Esophagus (tissue), 2 donors: ENCODE measurements at regions not wholly inside any gene's neighbourhood (a gene's known extent, or its start where the extent isn't known, plus 50 kb on each side); places are given as distances from the start of the nearest gene placed in this dataset.

ENCODE experiments used
- H3K27ac ChIP-seq, 2 donors: one replicate each; pipeline ENCODE4 v1.5.1; 2013; ENCODE audit warnings: low read depth in 2 of 2, mild to moderate bottlenecking in 2 of 2, inconsistent platforms in 1 of 2, low read length in 1 of 2, moderate library complexity in 1 of 2
- H3K27me3 ChIP-seq, 2 donors: one replicate each; pipeline ENCODE4 v1.6.1; 2013; ENCODE audit warnings: low read length in 2 of 2, control low read depth in 1 of 2, mild to moderate bottlenecking in 1 of 2; ENCODE audit not compliant: insufficient read depth in 2 of 2, control insufficient read depth in 1 of 2
- H3K36me3 ChIP-seq, 2 donors: one replicate each; pipeline ENCODE4 v1.6.1; 2013; ENCODE audit warnings: low read length in 1 of 2; ENCODE audit not compliant: control insufficient read depth in 2 of 2, insufficient read depth in 2 of 2
- H3K4me1 ChIP-seq, 2 donors: one replicate each; pipeline ENCODE4 v1.6.1; 2013; ENCODE audit warnings: low read length in 1 of 2; ENCODE audit not compliant: control insufficient read depth in 2 of 2, insufficient read depth in 2 of 2
- H3K4me3 ChIP-seq, 2 donors: one replicate each; pipeline ENCODE4 v1.5.1; 2013; ENCODE audit warnings: low read length in 2 of 2, mild to moderate bottlenecking in 2 of 2, low read depth in 1 of 2, moderate library complexity in 1 of 2
- H3K9me3 ChIP-seq, 2 donors: one replicate each; pipeline ENCODE4 v1.6.1; 2013; ENCODE audit warnings: mild to moderate bottlenecking in 2 of 2, low read depth in 1 of 2, low read length in 1 of 2, moderate library complexity in 1 of 2; ENCODE audit not compliant: control insufficient read depth in 2 of 2, insufficient read depth in 1 of 2
- WGBS, 2 donors: extraction: QIAGEN DNeasy Blood & Tissue Kit; methylation state at CpG; one replicate each; pipeline ENCODE4 v1.1.7; 2013; 5-methylcytosine and 5-hydroxymethylcytosine counted together
- donor health status: healthy with polysubstance abuse.
- donor health status: Bipolar disorder and iron deficiency.

DNA sequence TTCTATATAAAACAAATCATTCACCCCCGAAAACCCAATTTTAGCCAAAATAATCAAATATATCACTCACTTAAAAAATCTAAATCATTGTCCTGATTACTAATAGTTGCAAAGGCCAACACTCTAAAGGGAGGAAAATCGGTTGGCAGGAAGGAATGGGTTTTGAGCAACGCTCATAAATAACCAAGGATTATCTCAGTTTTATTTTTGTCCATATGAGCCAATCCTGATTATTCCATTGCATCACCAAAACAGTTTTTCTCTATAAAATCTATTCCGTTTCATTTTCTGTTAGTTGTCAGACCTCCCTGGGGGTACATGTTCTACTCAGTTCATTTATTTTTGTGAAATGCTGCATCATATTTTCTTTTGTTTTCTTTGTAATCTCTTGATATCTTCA is 174.1 kb downstream of the LRATD1 start:
- no peaks in the 10 kb centered on the region for H3K9me3 ChIP-seq
- H3K4me1 ChIP-seq = no peaks in the 10 kb centered on the region
- no peak overlapping the region for H3K4me3 ChIP-seq
- H3K27me3 ChIP-seq = no peaks in the 10 kb centered on the region
- no peaks in the 10 kb centered on the region for H3K36me3 ChIP-seq
- 65 to 74% methylated on average over 4 of the region's 4 CpGs for WGBS, 2 donors
- no peak overlapping the region for H3K27ac ChIP-seq

DNA sequence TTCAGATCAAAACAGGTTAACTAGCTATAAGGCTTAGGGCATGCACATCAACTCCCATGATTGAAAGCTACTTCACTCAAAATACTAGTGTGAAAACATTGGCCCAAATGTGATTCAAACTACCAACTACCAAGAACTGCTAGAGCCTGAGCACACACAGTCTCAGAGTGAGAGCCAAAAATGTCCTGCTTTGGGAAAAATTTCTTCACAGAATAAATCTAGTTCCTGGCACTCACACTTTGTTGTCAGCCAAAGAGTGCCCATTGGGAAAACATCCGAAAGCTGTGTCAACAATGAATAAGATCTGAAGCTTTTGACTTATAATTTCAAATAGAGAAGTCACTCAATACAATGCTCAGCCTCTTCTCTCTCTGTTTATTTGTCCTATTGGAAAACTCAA is 182.7 kb downstream of the LRATD1 start:
- 30 to 31% methylated on average over 1 of the region's 1 CpG for WGBS, 2 donors

DNA sequence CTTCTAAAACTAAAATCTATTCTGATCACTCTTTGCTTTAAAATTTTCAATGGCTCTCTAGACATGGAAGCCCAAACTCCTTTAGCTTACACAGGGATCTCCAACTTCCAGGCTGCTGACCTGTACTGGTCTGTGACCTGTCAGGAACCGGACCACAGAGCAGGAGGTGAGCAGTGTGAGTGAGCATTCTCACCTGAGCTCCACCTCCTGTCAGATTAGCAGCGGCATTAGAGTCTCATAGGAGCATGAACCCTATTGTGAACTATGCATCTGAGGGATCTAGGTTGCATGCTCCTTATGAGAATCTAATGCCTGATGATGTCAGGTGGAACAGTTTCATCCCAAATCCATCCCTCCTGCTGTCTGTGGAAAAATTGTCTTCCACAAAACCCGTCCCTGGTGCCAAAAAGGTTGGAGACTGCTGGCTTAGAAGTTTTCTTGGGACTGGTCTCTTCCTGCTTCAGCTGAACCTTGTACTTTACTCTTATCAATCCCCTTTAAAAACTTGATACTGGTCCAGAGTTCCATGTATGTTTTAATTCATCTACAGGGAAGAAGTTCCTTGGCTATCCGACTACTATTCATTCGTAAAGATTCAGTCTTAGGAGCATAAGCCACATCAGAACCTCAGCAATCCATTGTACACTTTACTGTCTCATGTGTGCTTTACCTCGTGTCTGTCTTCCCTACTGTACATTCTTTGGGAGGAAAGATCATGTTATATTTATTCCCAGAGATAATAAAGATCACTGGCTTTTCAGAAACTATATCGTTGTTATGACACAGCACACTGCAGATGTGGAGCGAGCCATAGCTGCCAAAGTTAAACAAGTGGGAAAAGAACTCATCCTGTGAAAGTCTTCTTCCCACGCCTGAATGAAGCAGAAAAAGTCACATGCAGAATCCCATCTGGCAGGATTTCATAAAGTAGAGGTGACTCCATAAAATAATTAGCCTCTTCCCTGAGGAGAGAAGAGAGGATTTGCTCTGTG is 183.8 kb downstream of the LRATD1 start:
- WGBS, 2 donors = 57 to 74% methylated on average over 9 of the region's 9 CpGs
- Histone ChIP-seq H3K27ac (no peak overlapping the region), H3K4me3 (no peak overlapping the region), H3K9me3 (no peaks in the 10 kb centered on the region), H3K4me1 (no peaks in the 10 kb centered on the region), H3K27me3 (no peaks in the 10 kb centered on the region), H3K36me3 (no peaks in the 10 kb centered on the region)

More for the DNA sequence above, 182.7 kb downstream of the LRATD1 start:
- H3K9me3 ChIP-seq = no peaks in the 10 kb centered on the region
- no peaks in the 10 kb centered on the region for H3K4me1 ChIP-seq
- no peaks in the 10 kb centered on the region for H3K27me3 ChIP-seq
- H3K36me3 ChIP-seq = no peaks in the 10 kb centered on the region
- H3K4me3 ChIP-seq = no peak overlapping the region
- no peak overlapping the region for H3K27ac ChIP-seq

DNA sequence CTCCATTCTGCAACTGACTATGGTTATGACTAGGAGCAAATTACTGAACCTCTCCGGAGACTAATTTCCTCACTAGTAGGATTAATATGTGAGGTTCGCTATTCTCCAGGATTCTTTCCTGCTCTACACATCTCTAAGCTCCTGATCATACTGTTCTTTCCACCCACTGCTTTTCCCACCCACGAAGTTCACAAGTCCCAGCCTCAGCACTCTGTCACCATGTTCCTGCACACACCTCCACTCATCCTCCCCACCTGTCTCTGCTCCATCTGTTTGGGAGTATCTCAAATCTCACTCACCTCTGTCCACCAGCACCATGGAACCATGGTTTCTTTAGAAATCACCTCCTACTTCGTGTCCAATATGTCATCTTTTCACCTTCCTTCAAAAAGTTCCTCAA is 185.3 kb downstream of the LRATD1 start:
- H3K4me1 ChIP-seq = no peaks in the 10 kb centered on the region
- 81% methylated on average over 4 of the region's 4 CpGs for WGBS, 2 donors
- H3K4me3 ChIP-seq = no peak overlapping the region
- H3K36me3 ChIP-seq = no peaks in the 10 kb centered on the region
- no peaks in the 10 kb centered on the region for H3K27me3 ChIP-seq
- no peak overlapping the region for H3K27ac ChIP-seq
- H3K9me3 ChIP-seq = no peaks in the 10 kb centered on the region

DNA sequence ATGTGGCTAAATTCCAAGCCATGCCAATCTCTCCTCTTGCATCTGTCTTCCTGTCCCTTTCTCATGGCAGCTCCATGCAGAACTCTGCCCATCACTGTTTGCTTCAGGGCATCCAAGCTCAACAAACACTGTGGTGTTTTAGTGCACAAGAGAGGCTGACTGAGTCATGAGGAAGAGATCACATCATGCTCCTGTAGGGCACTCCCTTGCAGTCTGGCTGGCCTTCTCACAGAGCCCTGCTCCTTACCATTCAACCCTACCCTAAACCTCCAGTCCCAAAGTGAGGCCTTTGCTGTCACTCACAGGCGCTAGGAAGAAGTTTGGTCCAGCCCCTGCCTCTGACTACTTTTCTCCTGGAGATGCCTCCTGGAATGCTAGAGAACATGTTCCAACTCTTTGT is 194.0 kb downstream of the LRATD1 start:
- no peaks in the 10 kb centered on the region for H3K36me3 ChIP-seq
- no peak overlapping the region for H3K27ac ChIP-seq
- no peak overlapping the region for H3K4me3 ChIP-seq
- no peaks in the 10 kb centered on the region for H3K9me3 ChIP-seq
- 78 to 85% methylated on average over 1 of the region's 1 CpG for WGBS, 2 donors
- no peaks in the 10 kb centered on the region for H3K4me1 ChIP-seq
- no peaks in the 10 kb centered on the region for H3K27me3 ChIP-seq

DNA sequence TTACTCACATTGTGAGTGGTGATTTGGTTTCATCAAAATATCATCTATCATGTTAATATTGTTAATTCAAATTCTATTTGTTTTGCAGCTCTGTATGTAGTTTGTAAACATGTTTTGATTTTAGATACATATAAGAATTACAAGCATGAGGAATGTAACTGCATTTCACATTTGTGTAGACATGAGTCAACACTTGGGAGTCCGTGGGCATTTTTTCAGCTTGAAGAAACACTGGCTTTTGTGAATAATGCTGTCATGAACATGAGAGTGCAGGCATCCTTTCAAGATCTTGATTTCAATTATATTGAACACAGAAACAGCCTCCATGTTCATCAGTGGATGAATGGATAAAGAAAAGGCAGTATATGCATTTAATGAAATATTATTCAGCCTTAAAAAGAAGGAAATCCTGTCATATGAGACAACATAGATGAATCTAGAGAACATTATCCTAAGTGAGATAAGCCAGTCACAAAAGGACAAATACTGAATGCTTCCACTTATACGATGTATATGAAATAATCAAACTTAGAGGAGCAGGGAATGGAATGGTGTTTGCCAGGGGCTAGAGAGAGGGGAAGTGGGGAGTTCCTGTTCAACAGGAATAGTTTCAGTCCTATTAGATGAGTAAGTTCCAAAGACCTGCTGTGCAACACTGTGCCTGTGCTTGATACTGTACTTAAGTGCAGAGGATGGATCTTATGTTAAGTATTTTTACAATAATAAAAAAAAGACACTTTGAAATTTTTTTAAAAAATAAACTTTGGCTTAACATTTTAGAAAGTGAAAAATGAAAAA is 194.9 kb downstream of the LRATD1 start:
- WGBS, 2 donors = 58 to 62% methylated on average over 2 of the region's 2 CpGs
- no peak overlapping the region for H3K4me3 ChIP-seq
- no peaks in the 10 kb centered on the region for H3K27me3 ChIP-seq
- no peaks in the 10 kb centered on the region for H3K36me3 ChIP-seq
- H3K9me3 ChIP-seq = no peaks in the 10 kb centered on the region
- no peak overlapping the region for H3K27ac ChIP-seq
- H3K4me1 ChIP-seq = no peaks in the 10 kb centered on the region

DNA sequence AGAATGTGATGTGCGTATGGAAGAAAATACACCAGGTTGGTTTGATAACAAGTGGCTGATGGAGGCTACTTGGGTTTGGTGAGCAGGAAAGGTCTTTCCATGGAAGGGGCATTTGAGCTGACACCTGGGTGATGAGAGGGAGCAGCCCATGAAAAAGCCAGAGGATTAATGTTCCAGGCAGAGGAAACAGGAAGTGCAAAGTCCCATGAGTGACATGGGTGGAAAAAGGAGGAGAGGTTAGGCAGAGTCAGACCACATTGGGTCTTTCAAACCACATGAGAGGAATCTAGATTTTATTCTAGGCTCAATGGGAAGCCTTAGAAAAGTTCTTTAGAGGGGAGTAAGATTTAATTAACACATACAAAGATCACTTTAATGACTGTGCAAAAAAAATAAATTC is 195.7 kb downstream of the LRATD1 start:
- 4 to 53% methylated on average over 1 of the region's 1 CpG for WGBS, 2 donors

DNA sequence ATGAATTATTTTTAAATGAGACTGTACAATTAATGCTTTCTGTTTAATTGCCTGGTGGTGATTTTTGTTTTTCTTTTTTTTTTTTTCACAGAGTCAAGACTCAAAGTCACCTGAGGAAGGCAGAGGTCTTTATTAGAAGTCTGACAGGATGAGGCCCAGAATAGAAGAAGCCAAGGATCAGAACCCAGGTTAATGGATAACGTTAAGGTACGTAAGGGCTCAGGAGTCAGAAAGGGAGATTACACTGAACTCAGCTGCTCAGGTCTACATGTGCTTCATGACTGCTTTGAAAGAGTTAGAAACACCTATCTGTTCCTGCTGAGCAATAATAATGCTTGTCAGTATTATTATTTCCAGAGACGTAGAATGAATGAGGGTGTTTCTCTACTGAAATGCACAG is 196.5 kb downstream of the LRATD1 start:
- no peaks in the 10 kb centered on the region for H3K4me1 ChIP-seq
- no peak overlapping the region for H3K27ac ChIP-seq
- H3K36me3 ChIP-seq = no peaks in the 10 kb centered on the region
- 87 to 90% methylated on average over 3 of the region's 3 CpGs for WGBS, 2 donors
- no peak overlapping the region for H3K4me3 ChIP-seq
- H3K9me3 ChIP-seq = no peaks in the 10 kb centered on the region
- H3K27me3 ChIP-seq = no peaks in the 10 kb centered on the region

More for the DNA sequence above, 195.7 kb downstream of the LRATD1 start:
- H3K36me3 ChIP-seq = no peaks in the 10 kb centered on the region
- no peak overlapping the region for H3K4me3 ChIP-seq
- H3K27ac ChIP-seq = no peak overlapping the region
- no peaks in the 10 kb centered on the region for H3K9me3 ChIP-seq
- H3K27me3 ChIP-seq = no peaks in the 10 kb centered on the region
- no peaks in the 10 kb centered on the region for H3K4me1 ChIP-seq

DNA sequence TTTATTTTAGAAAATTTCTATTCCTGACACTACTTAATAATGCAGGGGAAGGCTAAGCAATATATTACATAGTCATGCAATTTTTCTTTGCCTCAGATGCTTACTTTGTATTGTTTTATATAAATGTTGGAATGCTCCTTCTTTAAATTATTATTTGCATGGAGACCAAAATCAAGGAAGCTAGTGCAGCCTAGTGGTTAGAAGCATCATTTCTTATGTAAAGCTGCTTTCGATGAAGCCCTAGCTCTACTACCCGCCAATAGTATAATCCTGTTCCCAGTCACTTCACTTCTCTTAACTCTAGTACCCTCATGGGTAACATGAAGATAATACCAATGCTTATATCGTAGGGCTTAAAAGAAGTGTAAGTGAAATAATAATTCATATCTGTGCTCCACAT is 198.9 kb downstream of the LRATD1 start:
- Histone ChIP-seq H3K27me3 (no peaks in the 10 kb centered on the region), H3K9me3 (no peaks in the 10 kb centered on the region), H3K4me3 (no peak overlapping the region), H3K27ac (no peak overlapping the region), H3K4me1 (no peaks in the 10 kb centered on the region), H3K36me3 (no peaks in the 10 kb centered on the region)
- WGBS, 2 donors = 88 to 89% methylated on average over 3 of the region's 3 CpGs
